ENCODE measurements at regions not wholly inside any gene's neighbourhood (a gene's known extent, or its start where the extent isn't known, plus 50 kb on each side); places are given as distances from the start of the nearest gene placed in this dataset.

- DNase-seq = no peak
- Histone ChIP-seq H3K9me2 (no peaks in the 10 kb centered on the region; the same call in 1 of the 2 replicates), H3K9ac (no peak overlapping the region), H2AFZ (ENCODE audit: low read depth) (no peak overlapping the region), H3K4me3 (ENCODE audit: low read depth in 2 of 2, low read length in 1 of 2) (no peak overlapping the region), H3K4me2 (no peak overlapping the region), H3K79me2 (ENCODE audit: insufficient read depth) (no peaks in the 10 kb centered on the region), H3K27ac (ENCODE audit: low read depth in 2 of 2, low read length in 1 of 2) (no peak overlapping the region), H3K4me1 (ENCODE audit: control insufficient read depth in 1 of 2, insufficient read depth in 2 of 2, low read depth in 1 of 2, low read length in 1 of 2) (no peaks in the 10 kb centered on the region; a peak in 1 of 4 replicates), H3K36me3 (replicated peaks in 1 of 2; ENCODE audit: control insufficient read depth in 1 of 2, insufficient read depth in 2 of 2, low read length in 1 of 2) (no peaks in the 10 kb centered on the region), H3F3A (replicated peaks; ENCODE audit: insufficient read depth) (no peaks in the 10 kb centered on the region), H4K20me1 (ENCODE audit: insufficient read depth) (no peaks in the 10 kb centered on the region), H3K9me3 (no peaks in the 10 kb centered on the region), H3K27me3 (ENCODE audit: insufficient read depth) (no peaks in the 10 kb centered on the region)
- 19% methylated on average over 3 of the region's 3 CpGs for WGBS (ENCODE audit: low lambda C conversion rate)
- POLR2A ChIA-PET = no interaction called here
- CTCF ChIA-PET = interaction anchor here (0.7 to 1.0 kb wide), 2 partner anchors 12 to 14 kb away, joined by 3 read pairs; no protein-coding TSS in a partner anchor
- TF ChIP-seq IRF3 (IDR thresholded peaks at IDR 0.05; ENCODE audit: low read depth, low read length) = no peak
- no peak for TF ChIP-seq ELF1 (IDR thresholded peaks at IDR 0.05)
- TF ChIP-seq FOXJ3 (CRISPR knock-in tag; IDR thresholded peaks at IDR 0.05) = no peak
Observed at GRCh38 chr2:6446938-6447608, 418.6 kb downstream of the CMPK2 start.

- H2AFZ ChIP-seq (ENCODE audit: low read depth) = no peak overlapping the region
- POLR2A ChIA-PET = no interaction called here
- CTCF ChIA-PET = interaction anchor here (1.3 kb wide), 1 partner anchor 9 kb away, joined by 4 read pairs; no protein-coding TSS in a partner anchor
- no peak overlapping the region for H3K9ac ChIP-seq
- H3K9me2 ChIP-seq = no peaks in the 10 kb centered on the region
- H3K9me3 ChIP-seq = no peaks in the 10 kb centered on the region
- DNase-seq = no peak
- H3K27me3 ChIP-seq (ENCODE audit: insufficient read depth) = no peaks in the 10 kb centered on the region
- H3K27ac ChIP-seq (ENCODE audit: low read depth in 2 of 2, low read length in 1 of 2) = no peak overlapping the region
- H3K4me3 ChIP-seq (ENCODE audit: low read depth in 2 of 2, low read length in 1 of 2) = no peak overlapping the region
- H3K4me1 ChIP-seq (ENCODE audit: control insufficient read depth in 1 of 2, insufficient read depth in 2 of 2, low read depth in 1 of 2, low read length in 1 of 2) = no peaks in the 10 kb centered on the region; a peak in 1 of 4 replicates
- H3K36me3 ChIP-seq (replicated peaks in 1 of 2; ENCODE audit: control insufficient read depth in 1 of 2, insufficient read depth in 2 of 2, low read length in 1 of 2) = no peaks in the 10 kb centered on the region
- H3K4me2 ChIP-seq = no peak overlapping the region
- 56% methylated on average over 7 of the region's 7 CpGs for WGBS (ENCODE audit: low lambda C conversion rate)
- H3F3A ChIP-seq (replicated peaks; ENCODE audit: insufficient read depth) = no peaks in the 10 kb centered on the region
- H4K20me1 ChIP-seq (ENCODE audit: insufficient read depth) = no peaks in the 10 kb centered on the region
- H3K79me2 ChIP-seq (ENCODE audit: insufficient read depth) = no peaks in the 10 kb centered on the region
- TF ChIP-seq TEAD4 (IDR thresholded peaks at IDR 0.05; ENCODE audit: borderline replicate concordance, insufficient read depth) (no peak), PBX3 (IDR thresholded peaks at IDR 0.05) (no peak), FOXJ3 (CRISPR knock-in tag; IDR thresholded peaks at IDR 0.05) (no peak), MAX (IDR thresholded peaks at IDR 0.05; ENCODE audit: low read depth) (no peak), RCOR1 (IDR thresholded peaks at IDR 0.05; ENCODE audit: low read length) (no peak), MEF2A (IDR thresholded peaks at IDR 0.05; ENCODE audit: borderline replicate concordance, low read depth) (no peak), YY1 (IDR thresholded peaks at IDR 0.05; ENCODE audit: low read depth) (no peak), ZBTB33 (IDR thresholded peaks at IDR 0.05; ENCODE audit: borderline replicate concordance, low read depth) (no peak), IRF3 (IDR thresholded peaks at IDR 0.05; ENCODE audit: low read depth, low read length) (no peak), CTCF (IDR thresholded peaks at IDR 0.05) (no peak), RAD21 (IDR thresholded peaks at IDR 0.05; ENCODE audit: low read length) (no peak), GATA2 (CRISPR knock-in tag; IDR thresholded peaks at IDR 0.05) (no peak), GABPA (IDR thresholded peaks at IDR 0.05; ENCODE audit: low read depth) (no peak), SIN3A (IDR thresholded peaks at IDR 0.05; ENCODE audit: borderline replicate concordance, low read depth, low read length) (no peak), NRF1 (IDR thresholded peaks at IDR 0.05; ENCODE audit: low read depth, low read length) (no peak), EP300 (IDR thresholded peaks at IDR 0.05; ENCODE audit: borderline replicate concordance in 1 of 2, low read depth in 1 of 2, low read length in 1 of 2) (no peak), CHD2 (IDR thresholded peaks at IDR 0.05; ENCODE audit: low read length, partially characterized antibody) (no peak), TAF1 (IDR thresholded peaks at IDR 0.05; ENCODE audit: borderline replicate concordance, low read depth, low read length) (no peak), FOSL2 (IDR thresholded peaks at IDR 0.05; ENCODE audit: borderline replicate concordance, low read depth) (no peak)
Observed at GRCh38 chr2:6448893-6449292, 416.8 kb downstream of the CMPK2 start.

Data from SK-N-SH (cell line).